HuH-7 (cell line): ENCODE measurements at regions not wholly inside any gene's neighbourhood (a gene's known extent, or its start where the extent isn't known, plus 50 kb on each side); places are given as distances from the start of the nearest gene placed in this dataset.

Source experiments
- DNase-seq: peaks from one replicate; pipeline ENCODE4 v3.0.0; 2011; ENCODE audit warnings: low spot score

DNA sequence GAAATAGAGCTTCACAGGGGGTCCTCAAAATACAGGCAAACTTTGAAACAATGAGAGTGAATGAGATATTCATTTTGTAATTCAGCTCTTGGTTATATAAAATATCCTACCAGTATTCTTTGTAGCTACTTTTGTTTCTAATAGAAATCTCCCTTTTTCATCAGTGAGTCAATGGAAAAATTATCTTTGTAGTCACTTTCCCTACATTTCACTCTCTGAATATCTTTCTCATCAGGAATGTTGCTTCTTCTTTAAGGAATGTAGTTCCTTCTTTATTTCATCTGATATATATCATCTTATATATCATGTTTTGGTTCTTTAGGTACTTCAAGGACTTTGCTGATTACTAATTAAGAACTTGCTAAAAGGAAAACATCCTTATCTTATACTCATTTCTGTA, 280.3 kb upstream of the NUDT12 start:
- no peak for DNase-seq

GRCh38 chr5:103840600-103840999, 278.0 kb upstream of the NUDT12 start:
- DNase-seq = no peak

GRCh38 chr5:103834216-103834615, 271.6 kb upstream of the NUDT12 start:
- DNase-seq = no peak

- peak; percentile 2 for DNase-seq
These were observed 267.0 kb upstream of the NUDT12 start for GRCh38 chr5:103829585-103829984.

- DNase-seq = no peak
These were observed 265.4 kb upstream of the NUDT12 start for GRCh38 chr5:103827976-103828375.

GRCh38 chr5:103821361-103821760, 258.8 kb upstream of the NUDT12 start:
- no peak for DNase-seq

GRCh38 chr5:103808464-103809106, 246.0 kb upstream of the NUDT12 start:
- peak; percentile 28 for DNase-seq

DNA sequence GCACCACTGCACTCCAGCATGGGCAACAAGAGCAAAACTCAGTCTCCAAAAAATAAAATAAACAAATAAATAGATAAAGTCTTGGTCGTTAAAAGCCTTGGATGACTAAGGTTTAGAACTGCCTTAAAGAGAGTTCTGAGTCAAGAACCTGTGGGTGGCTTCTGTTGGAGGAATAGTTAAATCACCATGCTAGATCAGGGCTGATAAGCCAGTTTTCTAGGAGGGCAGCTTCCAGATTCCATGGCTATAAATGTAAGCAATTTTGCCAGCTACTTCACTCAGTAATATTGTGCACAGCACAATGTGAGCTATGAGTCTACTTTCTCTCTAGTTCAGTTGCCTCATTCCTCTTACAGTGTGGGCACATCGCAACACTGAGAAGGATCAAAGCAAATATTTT, 242.1 kb upstream of the NUDT12 start:
- DNase-seq = no peak

- DNase-seq = no peak
These were observed 239.1 kb upstream of the NUDT12 start for GRCh38 chr5:103801681-103802080.

- DNase-seq = no peak
These were observed 238.3 kb upstream of the NUDT12 start for GRCh38 chr5:103800741-103801495.

DNA sequence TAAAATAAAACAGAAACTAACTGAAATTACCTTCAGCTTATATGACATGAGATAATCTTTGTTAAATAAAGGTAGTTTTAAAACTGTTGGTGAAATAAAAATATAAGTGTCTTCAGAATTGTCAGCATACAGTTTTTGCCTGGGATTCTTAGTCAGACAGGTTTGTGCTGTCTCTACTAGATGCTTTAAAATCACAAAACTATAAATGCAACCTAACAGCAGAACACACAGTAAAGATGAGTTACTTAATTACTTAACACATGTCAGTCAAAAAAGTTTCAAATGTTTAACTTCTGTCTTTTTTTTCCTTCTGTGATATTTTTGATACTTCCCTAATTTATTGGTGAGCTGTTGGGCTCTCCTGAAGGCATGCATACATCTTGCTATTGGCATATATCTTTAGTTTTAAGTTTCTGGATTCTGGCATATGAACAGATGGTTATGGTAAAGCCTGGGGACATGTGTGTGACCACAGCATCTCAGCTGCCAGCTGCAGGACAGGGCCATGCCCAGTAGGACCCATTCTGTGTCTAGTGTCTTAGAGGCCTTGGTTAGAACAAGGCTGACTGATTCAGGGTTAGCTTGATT, 231.1 kb upstream of the NUDT12 start:
- DNase-seq = no peak

DNA sequence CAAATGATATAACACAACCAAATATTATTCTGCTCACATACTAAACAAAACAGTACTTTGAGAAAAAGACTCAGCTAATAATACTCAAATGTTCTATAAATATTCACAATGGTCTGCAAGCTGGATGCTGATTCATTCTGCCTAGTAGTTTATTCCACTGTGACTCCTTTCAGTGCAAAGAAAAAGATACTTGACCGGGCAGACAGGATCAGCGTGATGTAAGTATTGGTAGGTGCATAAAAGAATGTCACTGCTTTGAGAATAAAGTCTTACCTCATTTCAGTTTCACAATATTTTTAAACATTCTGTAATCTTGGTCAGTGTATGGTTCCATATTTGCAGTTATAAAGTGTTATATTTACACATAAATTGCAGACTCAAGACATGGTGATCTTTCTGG, 223.0 kb upstream of the NUDT12 start:
- no peak for DNase-seq

GRCh38 chr5:103783669-103784068, 221.1 kb upstream of the NUDT12 start:
- DNase-seq = no peak

DNA sequence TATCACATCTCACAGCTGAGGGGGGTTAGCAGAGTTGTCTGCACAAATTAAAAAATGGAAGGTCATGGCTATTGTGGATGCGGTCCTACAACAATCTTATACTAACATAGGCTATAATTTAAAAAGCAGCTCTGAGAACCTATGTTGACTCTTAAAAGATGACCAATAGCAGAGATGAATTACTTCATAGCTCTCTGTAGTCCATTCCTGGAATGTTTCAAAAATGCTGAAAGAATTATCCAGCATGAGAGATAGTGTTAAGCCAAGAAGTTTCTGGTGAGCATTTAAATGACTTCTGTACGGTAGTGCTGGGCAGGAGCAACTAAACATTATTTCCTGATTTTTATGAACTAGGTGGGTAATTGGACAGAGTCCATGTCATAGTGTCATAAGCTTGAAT, 218.2 kb upstream of the NUDT12 start:
- DNase-seq = no peak

DNA sequence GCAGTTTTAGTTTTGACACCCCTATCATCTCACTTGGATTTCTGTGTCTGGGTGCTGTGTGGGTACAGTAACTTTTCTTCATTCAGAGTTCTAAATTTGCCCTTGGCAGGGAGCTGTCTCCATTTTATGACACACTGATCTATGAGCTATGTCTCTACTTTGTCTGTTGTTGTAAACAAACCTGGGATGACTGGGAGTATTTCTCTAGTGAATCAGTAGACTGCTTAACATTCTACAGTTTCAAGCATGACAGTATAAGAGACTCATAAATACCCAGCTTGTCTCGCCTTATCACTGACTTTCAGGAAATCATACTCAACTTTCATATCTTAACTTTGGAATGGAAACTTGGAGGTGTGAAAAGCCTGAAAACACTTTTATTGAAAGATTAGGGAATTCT, 212.1 kb upstream of the NUDT12 start:
- no peak for DNase-seq

- no peak for DNase-seq
These were observed 209.7 kb upstream of the NUDT12 start for GRCh38 chr5:103772248-103772647.

DNA sequence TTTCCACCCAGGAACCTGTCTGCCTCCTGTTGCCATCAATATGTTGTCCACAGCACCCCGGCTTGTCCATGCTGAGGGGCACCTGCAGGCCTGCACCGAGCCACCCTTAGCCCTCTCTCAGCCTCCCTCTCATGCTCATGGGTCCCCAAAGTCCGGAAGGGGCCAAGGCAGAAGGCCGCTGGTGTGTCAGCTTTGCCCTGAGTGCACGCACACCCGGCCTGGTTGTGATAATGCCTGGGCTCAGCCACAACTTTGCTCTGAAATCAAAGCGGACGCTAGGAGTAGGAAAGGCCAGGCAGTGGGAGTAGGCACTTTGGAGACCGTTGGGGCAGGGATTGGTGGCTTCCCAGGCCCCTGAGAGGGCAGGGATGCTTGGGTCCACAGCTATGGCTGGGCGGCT, 201.8 kb upstream of the NUDT12 start:
- DNase-seq = no peak

GRCh38 chr5:103758996-103759395, 196.4 kb upstream of the NUDT12 start:
- no peak for DNase-seq

GRCh38 chr5:103755974-103756373, 193.4 kb upstream of the NUDT12 start:
- DNase-seq = no peak

DNA sequence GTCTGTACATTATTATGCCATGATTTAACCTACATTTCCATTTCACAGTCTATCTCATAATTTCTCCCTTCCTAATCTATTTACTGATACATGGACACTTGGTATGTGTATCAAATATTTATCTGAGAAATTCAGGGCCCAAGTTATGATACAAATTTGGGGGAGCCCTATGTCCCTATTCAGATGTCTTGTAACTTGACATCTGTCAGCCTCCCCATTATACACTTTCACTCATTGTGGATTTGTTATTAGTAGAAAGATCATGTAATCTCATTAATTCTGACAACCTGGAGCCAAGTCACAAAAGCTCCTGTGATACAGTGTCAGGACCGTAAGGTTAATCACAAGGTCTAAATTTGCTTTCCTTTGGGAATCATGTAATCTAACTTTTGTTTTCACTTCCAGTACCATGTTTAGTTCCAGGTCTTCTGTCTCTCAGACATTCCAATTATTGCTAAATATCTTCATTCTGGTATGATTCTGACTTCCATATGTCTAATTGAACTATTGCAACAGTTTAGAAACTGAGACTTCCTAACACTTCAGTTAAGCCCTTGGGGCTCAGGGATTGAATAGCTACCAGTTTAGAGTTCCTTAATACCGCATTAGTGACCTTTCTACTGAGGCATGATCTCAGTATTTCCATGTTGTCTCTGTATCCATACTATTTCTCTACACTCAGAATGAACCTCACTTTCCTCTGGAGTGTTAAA, 182.9 kb upstream of the NUDT12 start:
- no peak for DNase-seq

- no peak for DNase-seq
These were observed 181.6 kb upstream of the NUDT12 start for GRCh38 chr5:103744159-103744558.

GRCh38 chr5:103743421-103743820, 180.8 kb upstream of the NUDT12 start:
- no peak for DNase-seq

DNA sequence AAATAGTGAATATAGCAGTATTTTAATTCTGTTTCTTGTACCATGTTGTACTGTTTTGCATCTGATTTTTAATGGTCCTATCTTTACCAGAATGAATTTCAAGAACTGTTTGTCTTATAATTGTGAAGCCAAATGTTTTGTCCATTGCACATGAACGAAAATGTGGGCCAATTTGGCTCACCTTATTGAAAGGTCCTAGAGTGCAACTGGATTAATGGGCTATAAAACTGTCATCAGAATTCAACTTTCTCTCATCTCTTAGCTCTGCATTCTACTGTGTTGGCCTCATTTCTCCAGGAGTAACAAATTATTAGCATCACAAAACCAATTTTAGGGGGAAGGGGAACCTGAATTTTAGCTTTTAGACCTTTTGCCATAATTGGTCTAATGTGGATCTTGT, 179.4 kb upstream of the NUDT12 start:
- DNase-seq = no peak
